MM.1S (cell line): ENCODE measurements at regions not wholly inside any gene's neighbourhood (a gene's known extent, or its start where the extent isn't known, plus 50 kb on each side); places are given as distances from the start of the nearest gene placed in this dataset.

ENCODE experiments used
- DNase-seq: peaks from one replicate; pipeline ENCODE4 v3.0.0-alpha.2; 2015
- H2AFZ ChIP-seq: fragments of 300-600 bp; sonication (generic); 2 replicates; pipeline ENCODE4 v1.6.0; 2016; ENCODE audit warnings: antibody characterized with exemption, low read length
- H3F3A ChIP-seq: fragments of 300-600 bp; sonication (generic); 2 replicates; pipeline ENCODE4 v1.6.1; 2016; ENCODE audit warnings: mild to moderate bottlenecking, antibody characterized with exemption, low read length, moderate library complexity, mixed read lengths; ENCODE audit not compliant: insufficient read depth
- H3K27ac ChIP-seq: fragments of 300-600 bp; sonication (generic); 2 replicates; pipeline ENCODE4 v1.5.1; 2016; ENCODE audit warnings: mild to moderate bottlenecking, low read length
- H3K27me3 ChIP-seq: fragments of 300-600 bp; sonication (generic); replicated peaks from 2 replicates; pipeline ENCODE4 v1.6.0; 2016; ENCODE audit warnings: low read length; ENCODE audit not compliant: insufficient read depth
- H3K36me3 ChIP-seq: fragments of 300-600 bp; sonication (generic); replicated peaks from 2 replicates; pipeline ENCODE4 v1.6.1; 2016; ENCODE audit warnings: mild to moderate bottlenecking, low read length, mixed read lengths; ENCODE audit not compliant: insufficient read depth
- H3K4me1 ChIP-seq: fragments of 300-600 bp; sonication (generic); 2 replicates; pipeline ENCODE4 v1.6.1; 2016; ENCODE audit warnings: low read length, mixed read lengths
- H3K4me2 ChIP-seq: fragments of 300-600 bp; sonication (generic); 2 replicates; pipeline ENCODE4 v1.6.0; 2016; ENCODE audit warnings: low read depth, low read length
- H3K4me3 ChIP-seq: fragments of 300-600 bp; sonication (generic); 2 replicates; pipeline ENCODE4 v1.5.1; 2016; ENCODE audit warnings: low read length, mixed read lengths
- H3K79me2 ChIP-seq: fragments of 300-600 bp; sonication (generic); 2 replicates; pipeline ENCODE4 v1.6.1; 2016; ENCODE audit warnings: mixed run types, low read length, mixed read lengths
- H3K9ac ChIP-seq: fragments of 300-600 bp; sonication (generic); 2 replicates; pipeline ENCODE4 v1.6.1; 2016; ENCODE audit warnings: low read length, mixed read lengths
- H3K9me2 ChIP-seq: fragments of 300-600 bp; sonication (generic); replicated peaks from 2 replicates; pipeline ENCODE4 v1.6.1; 2016; ENCODE audit warnings: mild to moderate bottlenecking, low read length, mixed read lengths; ENCODE audit not compliant: insufficient read depth
- H3K9me3 ChIP-seq: fragments of 300-600 bp; sonication (generic); replicated peaks from 2 replicates; pipeline ENCODE4 v1.6.1; 2016; ENCODE audit warnings: mild to moderate bottlenecking, low read length, mixed read lengths; ENCODE audit not compliant: insufficient read depth
- H4K20me1 ChIP-seq: fragments of 300-600 bp; sonication (generic); 2 replicates; pipeline ENCODE4 v1.6.1; 2016; ENCODE audit warnings: mild to moderate bottlenecking, low read length, moderate library complexity, mixed read lengths; ENCODE audit not compliant: insufficient read depth
- CTCF ChIP-seq: fragments of 300-600 bp; sonication (generic); IDR thresholded peaks from 2 replicates; pipeline ENCODE4 v1.5.1; 2016; ENCODE audit warnings: antibody characterized with exemption, low read length, mixed read lengths
- EZH2 ChIP-seq: fragments of 300-600 bp; sonication (generic); optimal IDR thresholded peaks from 2 replicates; pipeline ENCODE3; 2017; ENCODE audit warnings: low read depth, mild to moderate bottlenecking, antibody characterized with exemption, low read length, mixed read lengths
- EZH2phosphoT487 ChIP-seq: fragments of 300-600 bp; sonication (generic); IDR thresholded peaks from 2 replicates; pipeline ENCODE4 v1.6.1; 2018; ENCODE audit warnings: antibody characterized with exemption, low read length

- DNase-seq, result no peak
- Histone ChIP-seq H3K27ac (no peak overlapping the region), H3K4me1 (no peaks in the 10 kb centered on the region), H2AFZ (no peak overlapping the region), H3K4me3 (no peak overlapping the region), H3K36me3 (no peaks in the 10 kb centered on the region), H3K9me2 (no peaks in the 10 kb centered on the region), H3K79me2 (no peaks in the 10 kb centered on the region), H3F3A (no peaks in the 10 kb centered on the region), H3K9ac (no peak overlapping the region), H4K20me1 (no peaks in the 10 kb centered on the region), H3K27me3 (no peaks in the 10 kb centered on the region), H3K4me2 (no peak overlapping the region), H3K9me3 (no peaks in the 10 kb centered on the region)
- no peak for TF ChIP-seq CTCF
- no peak for TF ChIP-seq EZH2phosphoT487
- no peak for TF ChIP-seq EZH2
These were observed 128.5 kb downstream of the QPCT start for GRCh38 chr2:37472959-37473358.

GRCh38 chr2:37476411-37476810, 132.0 kb downstream of the QPCT start:
- H3K27ac ChIP-seq, result no peak overlapping the region
- no peaks in the 10 kb centered on the region for H4K20me1 ChIP-seq
- H3K9me3 ChIP-seq, result no peaks in the 10 kb centered on the region
- DNase-seq, result no peak
- H3K4me1 ChIP-seq, result no peaks in the 10 kb centered on the region
- no peak overlapping the region for H2AFZ ChIP-seq
- H3K27me3 ChIP-seq, result no peaks in the 10 kb centered on the region
- no peak overlapping the region for H3K4me3 ChIP-seq
- no peak for TF ChIP-seq EZH2phosphoT487
- H3F3A ChIP-seq, result no peaks in the 10 kb centered on the region
- H3K9ac ChIP-seq, result no peak overlapping the region
- no peaks in the 10 kb centered on the region for H3K79me2 ChIP-seq
- no peaks in the 10 kb centered on the region for H3K36me3 ChIP-seq
- no peak overlapping the region for H3K4me2 ChIP-seq
- H3K9me2 ChIP-seq, result no peaks in the 10 kb centered on the region

GRCh38 chr2:37477921-37478320, 133.5 kb downstream of the QPCT start:
- no peak for TF ChIP-seq EZH2phosphoT487
- TF ChIP-seq EZH2, result no peak
- TF ChIP-seq CTCF, result no peak
- Histone ChIP-seq H4K20me1 (no peaks in the 10 kb centered on the region), H3K9me2 (no peaks in the 10 kb centered on the region), H3K9ac (no peak overlapping the region), H3K4me2 (no peak overlapping the region), H3K79me2 (no peaks in the 10 kb centered on the region), H3K4me3 (no peak overlapping the region), H3K27ac (no peak overlapping the region), H3K4me1 (no peaks in the 10 kb centered on the region), H3K36me3 (no peaks in the 10 kb centered on the region), H3F3A (no peaks in the 10 kb centered on the region), H3K9me3 (no peaks in the 10 kb centered on the region), H3K27me3 (no peaks in the 10 kb centered on the region), H2AFZ (no peak overlapping the region)
- no peak for DNase-seq

- H3K27me3 ChIP-seq, result no peaks in the 10 kb centered on the region
- no peak overlapping the region for H3K9ac ChIP-seq
- no peak for DNase-seq
- no peaks in the 10 kb centered on the region for H3K4me1 ChIP-seq
- H3K36me3 ChIP-seq, result no peaks in the 10 kb centered on the region
- H3K4me2 ChIP-seq, result no peak overlapping the region
- no peak overlapping the region for H3K4me3 ChIP-seq
- no peaks in the 10 kb centered on the region for H3F3A ChIP-seq
- H2AFZ ChIP-seq, result no peak overlapping the region
- no peaks in the 10 kb centered on the region for H3K9me2 ChIP-seq
- TF ChIP-seq CTCF (no peak), EZH2 (no peak), EZH2phosphoT487 (no peak)
- H3K79me2 ChIP-seq, result no peaks in the 10 kb centered on the region
- H3K9me3 ChIP-seq, result no peaks in the 10 kb centered on the region
- H4K20me1 ChIP-seq, result no peaks in the 10 kb centered on the region
- no peak overlapping the region for H3K27ac ChIP-seq
These were observed 136.8 kb downstream of the QPCT start for GRCh38 chr2:37481244-37481643.
